H1 (cell line): ENCODE measurements at regions not wholly inside any gene's neighbourhood (a gene's known extent, or its start where the extent isn't known, plus 50 kb on each side); places are given as distances from the start of the nearest gene placed in this dataset.

Experiments
- CTCF ChIP-seq, 3 experiments: IDR thresholded peaks; 1 replicate in 2 of 3; 2 replicates in 1 of 3; pipeline versions ENCODE4 v1.5.1 to v1.6.1; 2011; ENCODE audit warnings: low read length in 3 of 3, mild to moderate bottlenecking in 3 of 3, inconsistent platforms in 2 of 3, low read depth in 1 of 3, moderate library complexity in 1 of 3; ENCODE audit not compliant: insufficient read depth in 1 of 3; ENCODE audit errors: control extremely low read depth in 1 of 3
- NRF1 ChIP-seq: IDR thresholded peaks from 2 replicates; pipeline ENCODE4 v1.6.1; 2011; ENCODE audit warnings: mild to moderate bottlenecking, low read depth, low read length, improper control_type of control experiment
- POLR2A ChIP-seq, 2 experiments: IDR thresholded peaks; 1 replicate in 1 of 2; 2 replicates in 1 of 2; pipeline ENCODE4 v1.6.1; 2011; ENCODE audit warnings: low read depth in 2 of 2, low read length in 2 of 2, mild to moderate bottlenecking in 2 of 2; ENCODE audit errors: control extremely low read depth in 1 of 2
- POLR2AphosphoS5 ChIP-seq: IDR thresholded peaks from 2 replicates; pipeline ENCODE4 v1.6.1; 2011; ENCODE audit warnings: low read depth, low read length

GRCh38 chr10:9869606-9870176 lies 1148.0 kb upstream of the CELF2 start:
- TF ChIP-seq POLR2A (IDR thresholded peaks at IDR 0.05; ENCODE audit: control extremely low read depth in 1 of 2, low read depth in 2 of 2, low read length in 2 of 2) = no peak
- no peak for TF ChIP-seq CTCF (IDR thresholded peaks at IDR 0.05; ENCODE audit: control extremely low read depth in 1 of 3, insufficient read depth in 1 of 3, low read depth in 1 of 3, low read length in 3 of 3)
- TF ChIP-seq POLR2AphosphoS5 = no peak
- TF ChIP-seq NRF1 = no peak
